HL-60 (cell line): ENCODE measurements at regions not wholly inside any gene's neighbourhood (a gene's known extent, or its start where the extent isn't known, plus 50 kb on each side); places are given as distances from the start of the nearest gene placed in this dataset.

Experiments used
- DNase-seq, 2 experiments: peaks; one replicate each; pipeline ENCODE4 v3.0.0-alpha.2; 2010 to 2020; ENCODE audit warnings: low read depth in 1 of 2, low spot score in 1 of 2
- H3K27ac ChIP-seq: fragments of 250-450 bp; sonication (Bioruptor Pico); replicated peaks from 2 replicates; pipeline ENCODE4 v1.5.1; 2020; ENCODE audit warnings: mild to moderate bottlenecking, moderate library complexity
- H3K27me3 ChIP-seq: fragments of 250-450 bp; sonication (Bioruptor Pico); 2 replicates; pipeline ENCODE4 v1.5.1; 2021; ENCODE audit warnings: mild to moderate bottlenecking, moderate library complexity; ENCODE audit not compliant: insufficient read depth, poor library complexity, severe bottlenecking
- H3K4me3 ChIP-seq: replicated peaks from 2 replicates; pipeline ENCODE4 v1.5.1; 2011; ENCODE audit warnings: mild to moderate bottlenecking, control low read depth, low read length; ENCODE audit not compliant: insufficient read depth
- GABPA ChIP-seq: IDR thresholded peaks from 2 replicates; pipeline ENCODE4 v1.6.1; 2012; ENCODE audit warnings: low read depth
- POLR2AphosphoS5 ChIP-seq: IDR thresholded peaks from 2 replicates; pipeline ENCODE4 v1.6.1; 2012; ENCODE audit warnings: low read depth
- SPI1 ChIP-seq: IDR thresholded peaks from 2 replicates; pipeline ENCODE4 v1.6.1; 2012; ENCODE audit warnings: low read depth, mild to moderate bottlenecking, borderline replicate concordance
- TF ChIP-seq, protein P1 (sequence below): IDR thresholded peaks from 2 replicates; pipeline ENCODE4 v1.6.1; 2012; ENCODE audit warnings: low read depth; ENCODE audit not compliant: insufficient replicate concordance
- TF ChIP-seq, protein P2 (sequence below): IDR thresholded peaks from one replicate; pipeline ENCODE4 v1.5.1; 2011; ENCODE audit warnings: low read length, control low read depth, inconsistent platforms; ENCODE audit not compliant: insufficient read depth

DNA sequence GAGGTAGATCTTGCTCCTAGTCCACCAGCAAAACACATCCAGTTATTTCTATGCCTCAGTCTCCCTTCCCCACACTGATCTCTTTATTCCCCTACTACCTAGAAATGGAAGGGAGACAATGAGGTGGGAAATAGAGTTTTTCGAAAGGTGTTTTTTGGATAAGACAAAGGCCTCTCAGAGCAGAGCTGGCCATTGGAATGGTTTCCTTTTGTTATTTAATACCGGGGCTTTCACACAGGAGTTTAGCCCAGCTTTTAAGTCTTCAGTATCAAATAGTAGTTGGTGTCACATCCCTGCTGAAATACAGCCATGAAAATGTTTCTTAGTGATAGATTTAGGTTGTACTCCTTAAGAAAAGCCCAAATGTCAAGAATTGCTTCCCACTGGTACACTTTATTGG, 65.4 kb upstream of the B3GAT1 start:
- TF ChIP-seq SPI1 (no peak), GABPA (no peak), POLR2AphosphoS5 (no peak)
- TF ChIP-seq, protein P1, sequence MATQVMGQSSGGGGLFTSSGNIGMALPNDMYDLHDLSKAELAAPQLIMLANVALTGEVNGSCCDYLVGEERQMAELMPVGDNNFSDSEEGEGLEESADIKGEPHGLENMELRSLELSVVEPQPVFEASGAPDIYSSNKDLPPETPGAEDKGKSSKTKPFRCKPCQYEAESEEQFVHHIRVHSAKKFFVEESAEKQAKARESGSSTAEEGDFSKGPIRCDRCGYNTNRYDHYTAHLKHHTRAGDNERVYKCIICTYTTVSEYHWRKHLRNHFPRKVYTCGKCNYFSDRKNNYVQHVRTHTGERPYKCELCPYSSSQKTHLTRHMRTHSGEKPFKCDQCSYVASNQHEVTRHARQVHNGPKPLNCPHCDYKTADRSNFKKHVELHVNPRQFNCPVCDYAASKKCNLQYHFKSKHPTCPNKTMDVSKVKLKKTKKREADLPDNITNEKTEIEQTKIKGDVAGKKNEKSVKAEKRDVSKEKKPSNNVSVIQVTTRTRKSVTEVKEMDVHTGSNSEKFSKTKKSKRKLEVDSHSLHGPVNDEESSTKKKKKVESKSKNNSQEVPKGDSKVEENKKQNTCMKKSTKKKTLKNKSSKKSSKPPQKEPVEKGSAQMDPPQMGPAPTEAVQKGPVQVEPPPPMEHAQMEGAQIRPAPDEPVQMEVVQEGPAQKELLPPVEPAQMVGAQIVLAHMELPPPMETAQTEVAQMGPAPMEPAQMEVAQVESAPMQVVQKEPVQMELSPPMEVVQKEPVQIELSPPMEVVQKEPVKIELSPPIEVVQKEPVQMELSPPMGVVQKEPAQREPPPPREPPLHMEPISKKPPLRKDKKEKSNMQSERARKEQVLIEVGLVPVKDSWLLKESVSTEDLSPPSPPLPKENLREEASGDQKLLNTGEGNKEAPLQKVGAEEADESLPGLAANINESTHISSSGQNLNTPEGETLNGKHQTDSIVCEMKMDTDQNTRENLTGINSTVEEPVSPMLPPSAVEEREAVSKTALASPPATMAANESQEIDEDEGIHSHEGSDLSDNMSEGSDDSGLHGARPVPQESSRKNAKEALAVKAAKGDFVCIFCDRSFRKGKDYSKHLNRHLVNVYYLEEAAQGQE: no peak
- TF ChIP-seq, protein P2, sequence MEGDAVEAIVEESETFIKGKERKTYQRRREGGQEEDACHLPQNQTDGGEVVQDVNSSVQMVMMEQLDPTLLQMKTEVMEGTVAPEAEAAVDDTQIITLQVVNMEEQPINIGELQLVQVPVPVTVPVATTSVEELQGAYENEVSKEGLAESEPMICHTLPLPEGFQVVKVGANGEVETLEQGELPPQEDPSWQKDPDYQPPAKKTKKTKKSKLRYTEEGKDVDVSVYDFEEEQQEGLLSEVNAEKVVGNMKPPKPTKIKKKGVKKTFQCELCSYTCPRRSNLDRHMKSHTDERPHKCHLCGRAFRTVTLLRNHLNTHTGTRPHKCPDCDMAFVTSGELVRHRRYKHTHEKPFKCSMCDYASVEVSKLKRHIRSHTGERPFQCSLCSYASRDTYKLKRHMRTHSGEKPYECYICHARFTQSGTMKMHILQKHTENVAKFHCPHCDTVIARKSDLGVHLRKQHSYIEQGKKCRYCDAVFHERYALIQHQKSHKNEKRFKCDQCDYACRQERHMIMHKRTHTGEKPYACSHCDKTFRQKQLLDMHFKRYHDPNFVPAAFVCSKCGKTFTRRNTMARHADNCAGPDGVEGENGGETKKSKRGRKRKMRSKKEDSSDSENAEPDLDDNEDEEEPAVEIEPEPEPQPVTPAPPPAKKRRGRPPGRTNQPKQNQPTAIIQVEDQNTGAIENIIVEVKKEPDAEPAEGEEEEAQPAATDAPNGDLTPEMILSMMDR: no peak
- no peaks in the 10 kb centered on the region for H3K27me3 ChIP-seq
- H3K27ac ChIP-seq: no peak overlapping the region
- H3K4me3 ChIP-seq: no peak overlapping the region
- no peak for DNase-seq

DNA sequence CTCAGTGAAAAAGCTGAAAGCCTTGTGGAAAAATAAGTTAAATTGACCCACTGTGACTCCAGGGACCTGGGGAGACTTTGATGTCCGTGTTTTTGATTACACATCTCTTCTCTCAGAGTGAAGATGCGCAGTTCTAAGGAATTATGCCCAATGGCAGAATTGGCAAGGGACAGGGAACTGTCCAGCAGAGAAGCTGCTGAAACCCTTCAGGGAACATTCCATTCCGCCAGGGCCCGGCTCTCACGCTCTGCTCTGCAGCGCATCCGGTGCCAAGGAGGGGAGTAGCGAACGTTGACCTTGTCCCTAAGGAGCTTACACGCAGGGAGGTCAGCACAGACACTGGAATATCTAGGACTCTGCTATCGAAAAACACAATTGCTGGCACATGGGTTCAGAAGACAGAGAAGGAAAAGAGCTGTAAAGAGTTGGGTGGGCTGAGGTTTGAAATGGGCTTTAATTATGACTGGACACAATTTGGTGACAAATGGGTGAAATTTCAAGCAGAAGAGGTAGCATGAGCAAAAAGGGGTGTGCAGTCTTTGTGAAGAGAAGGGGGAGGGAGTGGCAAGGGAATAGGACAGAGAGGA, 64.5 kb upstream of the B3GAT1 start:
- TF ChIP-seq, protein P2: no peak
- TF ChIP-seq, protein P1: peak; percentile 93
- H3K27ac ChIP-seq: no peak overlapping the region
- no peaks in the 10 kb centered on the region for H3K27me3 ChIP-seq
- H3K4me3 ChIP-seq: no peak overlapping the region
- no peak for DNase-seq

DNA sequence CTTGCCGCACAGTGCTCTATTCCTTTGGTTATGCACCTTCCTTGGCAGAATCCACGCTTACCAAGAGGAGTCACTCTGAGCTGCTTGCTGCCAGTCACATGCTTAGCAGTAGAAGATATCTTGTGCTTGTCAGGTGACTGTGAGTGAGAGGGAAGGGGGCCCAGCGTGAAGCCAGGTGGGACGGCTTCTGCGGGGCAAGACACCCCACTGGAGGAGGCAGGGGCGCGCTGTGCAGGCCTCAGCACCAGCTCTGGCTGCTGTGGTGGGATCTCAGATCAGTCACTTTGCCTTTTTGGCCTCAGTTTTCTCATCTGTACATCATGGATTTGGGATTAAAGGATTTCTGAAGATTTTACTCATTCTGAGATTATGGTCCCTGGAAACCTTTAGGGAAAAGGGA, 63.9 kb upstream of the B3GAT1 start:
- TF ChIP-seq GABPA: no peak
- no peak for TF ChIP-seq POLR2AphosphoS5
- TF ChIP-seq, protein P2: no peak
- TF ChIP-seq SPI1: no peak
- H3K4me3 ChIP-seq: no peak overlapping the region
- H3K27ac ChIP-seq: no peak overlapping the region
- DNase-seq: no peak
- no peaks in the 10 kb centered on the region for H3K27me3 ChIP-seq

DNA sequence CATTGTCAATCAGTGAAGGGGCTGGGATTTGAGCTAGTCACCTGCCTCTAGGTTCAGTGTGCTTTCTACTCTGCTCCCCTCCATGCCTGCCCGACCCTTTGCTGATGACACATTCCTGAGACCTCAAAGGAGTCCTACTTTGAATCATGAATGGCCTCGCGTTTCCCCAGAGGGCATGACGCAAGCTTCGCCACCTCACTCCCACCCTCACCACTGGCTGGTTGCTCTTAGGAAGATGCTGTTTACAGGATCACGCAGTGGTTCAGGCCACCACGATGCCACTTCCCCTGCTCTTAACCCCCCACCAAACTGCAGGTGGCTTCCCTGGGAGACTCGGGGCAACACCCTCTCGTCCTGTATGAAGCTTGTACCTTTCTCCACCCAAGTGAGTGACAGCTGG, 62.9 kb upstream of the B3GAT1 start:
- DNase-seq: no peak
- Histone ChIP-seq H3K27ac (no peak overlapping the region), H3K4me3 (no peak overlapping the region), H3K27me3 (no peaks in the 10 kb centered on the region)
- TF ChIP-seq POLR2AphosphoS5: no peak
- TF ChIP-seq, protein P1: no peak
- no peak for TF ChIP-seq SPI1
- no peak for TF ChIP-seq GABPA
- TF ChIP-seq, protein P2: no peak
